ENCODE measurements at regions not wholly inside any gene's neighbourhood (a gene's known extent, or its start where the extent isn't known, plus 50 kb on each side); places are given as distances from the start of the nearest gene placed in this dataset.
"Not testable (repeated sequence)": the region's sequence is repeated elsewhere in the genome, so short reads cannot be mapped to it uniquely, and the experiment has no call there.

GRCh38 chr17:52442350-52442749 is 283.8 kb upstream of the CA10 start:
- 100% methylated on average over 1 of the region's 2 CpGs for WGBS (ENCODE audit: insufficient coverage)
- CTCF ChIA-PET, result no interaction called here
- Histone ChIP-seq H3K4me3 (ENCODE audit: control insufficient read depth in 1 of 7, extremely low read depth in 1 of 7, insufficient read depth in 4 of 7, low read depth in 2 of 7, low read length in 6 of 7) (no peak overlapping the region), H3K36me3 (ENCODE audit: control insufficient read depth in 4 of 4, insufficient read depth in 4 of 4, low read length in 3 of 4) (no peaks in the 10 kb centered on the region), H3K9me3 (ENCODE audit: control extremely low read depth in 1 of 5, control insufficient read depth in 4 of 5, insufficient read depth in 2 of 5, low read depth in 1 of 5, low read length in 4 of 5) (peaks cover 0 to 3% (median 0%) of the 10 kb centered on the region in 5 experiments), H3K27ac (ENCODE audit: insufficient read depth in 1 of 2, low read depth in 1 of 2, low read length in 2 of 2, poor library complexity in 1 of 2, severe bottlenecking in 2 of 2) (no peak overlapping the region), H3K4me1 (ENCODE audit: control extremely low read depth in 1 of 4, control insufficient read depth in 4 of 4, insufficient read depth in 4 of 4, low read length in 3 of 4) (no peaks in the 10 kb centered on the region), H3K27me3 (replicated peaks in 2 of 5; ENCODE audit: control insufficient read depth in 4 of 5, insufficient read depth in 5 of 5, low read length in 4 of 5) (no peaks in the 10 kb centered on the region)
- no peak for DNase-seq
- POLR2A ChIA-PET, result no interaction called here

- Histone ChIP-seq H3K4me3 (ENCODE audit: control insufficient read depth in 1 of 7, extremely low read depth in 1 of 7, insufficient read depth in 4 of 7, low read depth in 2 of 7, low read length in 6 of 7) (no peak overlapping the region), H3K4me1 (ENCODE audit: control extremely low read depth in 1 of 4, control insufficient read depth in 4 of 4, insufficient read depth in 4 of 4, low read length in 3 of 4) (no peaks in the 10 kb centered on the region), H3K36me3 (ENCODE audit: control insufficient read depth in 4 of 4, insufficient read depth in 4 of 4, low read length in 3 of 4) (no peaks in the 10 kb centered on the region), H3K27me3 (replicated peaks in 2 of 5; ENCODE audit: control insufficient read depth in 4 of 5, insufficient read depth in 5 of 5, low read length in 4 of 5) (no peaks in the 10 kb centered on the region), H3K9me3 (ENCODE audit: control extremely low read depth in 1 of 5, control insufficient read depth in 4 of 5, insufficient read depth in 2 of 5, low read depth in 1 of 5, low read length in 4 of 5) (no peaks in the 10 kb centered on the region), H3K27ac (ENCODE audit: insufficient read depth in 1 of 2, low read depth in 1 of 2, low read length in 2 of 2, poor library complexity in 1 of 2, severe bottlenecking in 2 of 2) (no peak overlapping the region)
- ChIA-PET POLR2A (no interaction called here), CTCF (no interaction called here)
- 67% methylated on average over 1 of the region's 2 CpGs for WGBS (ENCODE audit: insufficient coverage)
- no peak for DNase-seq
Observed at GRCh38 chr17:52420555-52421078, 262.1 kb upstream of the CA10 start.

GRCh38 chr17:52419229-52419641 is 260.7 kb upstream of the CA10 start:
- Histone ChIP-seq H3K27ac (ENCODE audit: insufficient read depth in 1 of 2, low read depth in 1 of 2, low read length in 2 of 2, poor library complexity in 1 of 2, severe bottlenecking in 2 of 2) (no peak overlapping the region), H3K4me3 (ENCODE audit: control insufficient read depth in 1 of 7, extremely low read depth in 1 of 7, insufficient read depth in 4 of 7, low read depth in 2 of 7, low read length in 6 of 7) (no peak overlapping the region), H3K27me3 (replicated peaks in 2 of 5; ENCODE audit: control insufficient read depth in 4 of 5, insufficient read depth in 5 of 5, low read length in 4 of 5) (no peaks in the 10 kb centered on the region), H3K36me3 (ENCODE audit: control insufficient read depth in 4 of 4, insufficient read depth in 4 of 4, low read length in 3 of 4) (no peaks in the 10 kb centered on the region), H3K9me3 (ENCODE audit: control extremely low read depth in 1 of 5, control insufficient read depth in 4 of 5, insufficient read depth in 2 of 5, low read depth in 1 of 5, low read length in 4 of 5) (no peaks in the 10 kb centered on the region), H3K4me1 (ENCODE audit: control extremely low read depth in 1 of 4, control insufficient read depth in 4 of 4, insufficient read depth in 4 of 4, low read length in 3 of 4) (no peaks in the 10 kb centered on the region)
- WGBS (ENCODE audit: insufficient coverage), result 90% methylated on average over 3 of the region's 3 CpGs
- no peak for DNase-seq
- ChIA-PET CTCF (no interaction called here), POLR2A (no interaction called here)

GRCh38 chr17:52410781-52411180 is 252.3 kb upstream of the CA10 start:
- Histone ChIP-seq H3K36me3 (ENCODE audit: control insufficient read depth in 4 of 4, insufficient read depth in 4 of 4, low read length in 3 of 4) (no peaks in the 10 kb centered on the region), H3K4me3 (ENCODE audit: control insufficient read depth in 1 of 7, extremely low read depth in 1 of 7, insufficient read depth in 4 of 7, low read depth in 2 of 7, low read length in 6 of 7) (no peak overlapping the region), H3K27ac (ENCODE audit: insufficient read depth in 1 of 2, low read depth in 1 of 2, low read length in 2 of 2, poor library complexity in 1 of 2, severe bottlenecking in 2 of 2) (no peak overlapping the region), H3K4me1 (ENCODE audit: control extremely low read depth in 1 of 4, control insufficient read depth in 4 of 4, insufficient read depth in 4 of 4, low read length in 3 of 4) (no peaks in the 10 kb centered on the region), H3K27me3 (replicated peaks in 2 of 5; ENCODE audit: control insufficient read depth in 4 of 5, insufficient read depth in 5 of 5, low read length in 4 of 5) (no peaks in the 10 kb centered on the region), H3K9me3 (ENCODE audit: control extremely low read depth in 1 of 5, control insufficient read depth in 4 of 5, insufficient read depth in 2 of 5, low read depth in 1 of 5, low read length in 4 of 5) (peaks cover 0 to 2% (median 0%) of the 10 kb centered on the region in 5 experiments)
- WGBS (ENCODE audit: insufficient coverage), result no CpG with 5 or more reads among the region's 1 CpG
- DNase-seq, result no peak
- CTCF ChIA-PET, result no interaction called here
- POLR2A ChIA-PET, result no interaction called here

- DNase-seq; H3K9me3 ChIP-seq (ENCODE audit: control extremely low read depth in 1 of 5, control insufficient read depth in 4 of 5, insufficient read depth in 2 of 5, low read depth in 1 of 5, low read length in 4 of 5); H3K27ac ChIP-seq (ENCODE audit: insufficient read depth in 1 of 2, low read depth in 1 of 2, low read length in 2 of 2, poor library complexity in 1 of 2, severe bottlenecking in 2 of 2); H3K27me3 ChIP-seq (replicated peaks in 2 of 5; ENCODE audit: control insufficient read depth in 4 of 5, insufficient read depth in 5 of 5, low read length in 4 of 5); H3K36me3 ChIP-seq (ENCODE audit: control insufficient read depth in 4 of 4, insufficient read depth in 4 of 4, low read length in 3 of 4); H3K4me3 ChIP-seq (ENCODE audit: control insufficient read depth in 1 of 7, extremely low read depth in 1 of 7, insufficient read depth in 4 of 7, low read depth in 2 of 7, low read length in 6 of 7); CTCF ChIA-PET; H3K4me1 ChIP-seq (ENCODE audit: control extremely low read depth in 1 of 4, control insufficient read depth in 4 of 4, insufficient read depth in 4 of 4, low read length in 3 of 4); POLR2A ChIA-PET: not testable (repeated sequence)
- WGBS (ENCODE audit: insufficient coverage), result 75% methylated on average over 7 of the region's 15 CpGs
Observed at GRCh38 chr17:52409222-52409621, 250.7 kb upstream of the CA10 start.

GRCh38 chr17:52395308-52395707 is 236.8 kb upstream of the CA10 start:
- Histone ChIP-seq H3K4me3 (ENCODE audit: control insufficient read depth in 1 of 7, extremely low read depth in 1 of 7, insufficient read depth in 4 of 7, low read depth in 2 of 7, low read length in 6 of 7) (no peak overlapping the region), H3K27me3 (replicated peaks in 2 of 5; ENCODE audit: control insufficient read depth in 4 of 5, insufficient read depth in 5 of 5, low read length in 4 of 5) (no peaks in the 10 kb centered on the region), H3K4me1 (ENCODE audit: control extremely low read depth in 1 of 4, control insufficient read depth in 4 of 4, insufficient read depth in 4 of 4, low read length in 3 of 4) (no peaks in the 10 kb centered on the region), H3K27ac (ENCODE audit: insufficient read depth in 1 of 2, low read depth in 1 of 2, low read length in 2 of 2, poor library complexity in 1 of 2, severe bottlenecking in 2 of 2) (no peak overlapping the region), H3K36me3 (ENCODE audit: control insufficient read depth in 4 of 4, insufficient read depth in 4 of 4, low read length in 3 of 4) (no peaks in the 10 kb centered on the region), H3K9me3 (ENCODE audit: control extremely low read depth in 1 of 5, control insufficient read depth in 4 of 5, insufficient read depth in 2 of 5, low read depth in 1 of 5, low read length in 4 of 5) (no peaks in the 10 kb centered on the region)
- ChIA-PET POLR2A (no interaction called here), CTCF (interaction anchor here (0.6 kb wide), 1 partner anchor 75 kb away, joined by 3 read pairs; no protein-coding TSS in a partner anchor)
- no peak for DNase-seq
- 73% methylated on average over 3 of the region's 3 CpGs for WGBS (ENCODE audit: insufficient coverage)

- ChIA-PET CTCF (no interaction called here), POLR2A (no interaction called here)
- Histone ChIP-seq H3K9me3 (ENCODE audit: control extremely low read depth in 1 of 5, control insufficient read depth in 4 of 5, insufficient read depth in 2 of 5, low read depth in 1 of 5, low read length in 4 of 5) (no peaks in the 10 kb centered on the region), H3K4me1 (ENCODE audit: control extremely low read depth in 1 of 4, control insufficient read depth in 4 of 4, insufficient read depth in 4 of 4, low read length in 3 of 4) (no peaks in the 10 kb centered on the region), H3K4me3 (ENCODE audit: control insufficient read depth in 1 of 7, extremely low read depth in 1 of 7, insufficient read depth in 4 of 7, low read depth in 2 of 7, low read length in 6 of 7) (no peak overlapping the region), H3K27me3 (replicated peaks in 2 of 5; ENCODE audit: control insufficient read depth in 4 of 5, insufficient read depth in 5 of 5, low read length in 4 of 5) (no peaks in the 10 kb centered on the region), H3K27ac (ENCODE audit: insufficient read depth in 1 of 2, low read depth in 1 of 2, low read length in 2 of 2, poor library complexity in 1 of 2, severe bottlenecking in 2 of 2) (no peak overlapping the region), H3K36me3 (ENCODE audit: control insufficient read depth in 4 of 4, insufficient read depth in 4 of 4, low read length in 3 of 4) (no peaks in the 10 kb centered on the region)
- WGBS (ENCODE audit: insufficient coverage), result 100% methylated on average over 1 of the region's 1 CpG
- no peak for DNase-seq
Observed at GRCh38 chr17:52390422-52390821, 231.9 kb upstream of the CA10 start.
